ENCODE measurements at regions not wholly inside any gene's neighbourhood (a gene's known extent, or its start where the extent isn't known, plus 50 kb on each side); places are given as distances from the start of the nearest gene placed in this dataset.

DNA sequence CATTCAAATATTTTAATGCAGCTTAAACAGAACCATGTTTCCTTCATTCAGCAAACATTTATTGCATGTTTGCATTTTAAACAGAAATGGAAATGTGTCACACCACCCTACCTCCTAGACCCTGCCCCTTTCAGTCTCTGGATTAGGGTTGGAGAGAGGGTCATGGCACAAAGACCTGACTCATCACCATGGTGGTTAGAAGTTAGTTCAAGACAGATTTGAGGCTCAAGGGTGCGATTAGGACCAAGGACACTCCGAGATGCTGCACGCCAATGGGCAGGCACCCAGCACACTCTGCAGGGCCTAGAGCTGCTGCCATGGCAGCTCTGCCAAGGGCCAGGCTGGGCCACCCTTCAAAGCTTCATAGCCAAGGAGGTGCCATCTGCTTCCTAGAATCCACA is 86.9 kb downstream of the NAV1 start:
- Mint-ChIP-seq H3K36me3 (peaks cover 1 to 3% of the 10 kb centered on the region in 2 donors), H3K27ac (no peak overlapping the region), H3K27me3 (ENCODE audit: low read depth in 3 of 3) (no peaks in the 10 kb centered on the region), H3K9me3 (peaks cover 0 to 2% (median 0%) of the 10 kb centered on the region in 7 donors), H3K4me1 (peaks cover 10% of the 10 kb centered on the region), H3K4me3 (no peak overlapping the region)
- H3K4me1 ChIP-seq (ENCODE audit: control insufficient read depth in 1 of 2, insufficient read depth in 2 of 2, low read length in 2 of 2), result peaks cover 0 to 7% of the 10 kb centered on the region in 2 donors
- TF ChIP-seq, protein P1, sequence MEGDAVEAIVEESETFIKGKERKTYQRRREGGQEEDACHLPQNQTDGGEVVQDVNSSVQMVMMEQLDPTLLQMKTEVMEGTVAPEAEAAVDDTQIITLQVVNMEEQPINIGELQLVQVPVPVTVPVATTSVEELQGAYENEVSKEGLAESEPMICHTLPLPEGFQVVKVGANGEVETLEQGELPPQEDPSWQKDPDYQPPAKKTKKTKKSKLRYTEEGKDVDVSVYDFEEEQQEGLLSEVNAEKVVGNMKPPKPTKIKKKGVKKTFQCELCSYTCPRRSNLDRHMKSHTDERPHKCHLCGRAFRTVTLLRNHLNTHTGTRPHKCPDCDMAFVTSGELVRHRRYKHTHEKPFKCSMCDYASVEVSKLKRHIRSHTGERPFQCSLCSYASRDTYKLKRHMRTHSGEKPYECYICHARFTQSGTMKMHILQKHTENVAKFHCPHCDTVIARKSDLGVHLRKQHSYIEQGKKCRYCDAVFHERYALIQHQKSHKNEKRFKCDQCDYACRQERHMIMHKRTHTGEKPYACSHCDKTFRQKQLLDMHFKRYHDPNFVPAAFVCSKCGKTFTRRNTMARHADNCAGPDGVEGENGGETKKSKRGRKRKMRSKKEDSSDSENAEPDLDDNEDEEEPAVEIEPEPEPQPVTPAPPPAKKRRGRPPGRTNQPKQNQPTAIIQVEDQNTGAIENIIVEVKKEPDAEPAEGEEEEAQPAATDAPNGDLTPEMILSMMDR (IDR thresholded peaks at IDR 0.05), result no peak
- H3K27ac ChIP-seq (ENCODE audit: low read depth in 1 of 2, low read length in 2 of 2), result no peak overlapping the region
- no peak for DNase-seq
- no peak overlapping the region for H3K4me3 ChIP-seq (replicated peaks in 1 of 3; ENCODE audit: low read depth in 2 of 3, low read length in 3 of 3)
- H3K4me2 ChIP-seq (replicated peaks; ENCODE audit: extremely low read depth, low read length, poor library complexity, severe bottlenecking), result no peak overlapping the region
- H3K79me2 ChIP-seq (ENCODE audit: insufficient read depth, low read length), result no peaks in the 10 kb centered on the region
- H3K27me3 ChIP-seq (ENCODE audit: control insufficient read depth in 2 of 2, insufficient read depth in 2 of 2, low read length in 2 of 2), result no peaks in the 10 kb centered on the region
- intact Hi-C loops (cut with micrococcal nuclease), result no loop called here
- no peak overlapping the region for H3K9ac ChIP-seq (ENCODE audit: insufficient read depth, low read length, poor library complexity, severe bottlenecking)
- no peak overlapping the region for H2AFZ ChIP-seq (ENCODE audit: insufficient read depth, low read depth, low read length, poor library complexity, severe bottlenecking)
- H3K9me3 ChIP-seq (replicated peaks in 1 of 2; ENCODE audit: control insufficient read depth in 1 of 2, insufficient read depth in 1 of 2, low read length in 2 of 2), result no peaks in the 10 kb centered on the region
- no peaks in the 10 kb centered on the region for H4K20me1 ChIP-seq (ENCODE audit: insufficient read depth, low read length)
- 100% methylated on average over 3 of the region's 3 CpGs for WGBS (ENCODE audit: insufficient coverage)
- no peaks in the 10 kb centered on the region for H3K36me3 ChIP-seq (replicated peaks in 1 of 2; ENCODE audit: control insufficient read depth in 1 of 2, insufficient read depth in 2 of 2, low read length in 2 of 2)

DNA sequence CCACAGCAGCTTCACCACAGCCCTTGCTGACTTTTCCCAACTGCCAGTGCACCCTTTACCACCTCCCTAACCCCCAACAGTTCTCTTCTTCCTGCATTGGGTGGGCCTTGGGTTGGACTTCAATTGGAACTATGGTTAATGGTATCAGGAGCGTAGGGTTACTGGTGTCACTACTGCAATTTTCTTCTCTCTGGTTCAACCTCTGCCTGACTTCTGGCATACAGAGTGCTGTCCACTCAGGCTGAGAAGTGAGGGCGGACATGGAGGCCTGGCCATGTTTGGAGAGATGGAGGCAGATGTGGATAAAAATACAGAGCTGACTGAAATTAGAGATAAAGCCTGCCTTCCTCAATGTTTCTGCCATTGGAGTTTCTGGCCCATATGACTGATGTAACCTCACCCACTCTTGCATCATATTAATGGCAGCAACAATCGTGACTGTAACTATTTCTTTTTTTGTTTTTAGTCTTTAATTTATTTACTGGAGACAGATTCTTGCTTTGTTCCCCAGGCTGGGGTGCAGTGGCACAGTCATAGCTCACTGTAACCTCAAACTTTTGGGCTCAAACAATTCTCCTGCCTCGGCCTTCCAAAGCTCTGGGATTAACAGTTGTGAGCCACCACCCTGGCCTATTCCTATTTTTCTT is 87.8 kb downstream of the NAV1 start:
- Histone ChIP-seq H3K27ac (ENCODE audit: low read depth in 1 of 2, low read length in 2 of 2) (no peak overlapping the region), H3K79me2 (ENCODE audit: insufficient read depth, low read length) (no peaks in the 10 kb centered on the region), H3K4me1 (ENCODE audit: control insufficient read depth in 1 of 2, insufficient read depth in 2 of 2, low read length in 2 of 2) (peaks cover 0 to 7% of the 10 kb centered on the region in 2 donors), H3K27me3 (ENCODE audit: control insufficient read depth in 2 of 2, insufficient read depth in 2 of 2, low read length in 2 of 2) (no peaks in the 10 kb centered on the region), H3K9me3 (replicated peaks in 1 of 2; ENCODE audit: control insufficient read depth in 1 of 2, insufficient read depth in 1 of 2, low read length in 2 of 2) (no peaks in the 10 kb centered on the region), H3K9ac (ENCODE audit: insufficient read depth, low read length, poor library complexity, severe bottlenecking) (no peak overlapping the region), H4K20me1 (ENCODE audit: insufficient read depth, low read length) (no peaks in the 10 kb centered on the region), H3K36me3 (replicated peaks in 1 of 2; ENCODE audit: control insufficient read depth in 1 of 2, insufficient read depth in 2 of 2, low read length in 2 of 2) (no peaks in the 10 kb centered on the region), H3K4me2 (replicated peaks; ENCODE audit: extremely low read depth, low read length, poor library complexity, severe bottlenecking) (no peak overlapping the region), H2AFZ (ENCODE audit: insufficient read depth, low read depth, low read length, poor library complexity, severe bottlenecking) (no peak overlapping the region), H3K4me3 (replicated peaks in 1 of 3; ENCODE audit: low read depth in 2 of 3, low read length in 3 of 3) (no peak overlapping the region)
- intact Hi-C loops (cut with micrococcal nuclease), result no loop called here
- peaks cover 0 to 2% (median 0%) of the 10 kb centered on the region in 7 donors for H3K9me3 Mint-ChIP-seq
- peaks cover 10% of the 10 kb centered on the region for H3K4me1 Mint-ChIP-seq
- no peak for DNase-seq
- peak overlapping the region in 1 of 2 donors; percentile 47 for H3K4me3 Mint-ChIP-seq
- H3K27me3 Mint-ChIP-seq (ENCODE audit: low read depth in 3 of 3), result peaks cover 0 to 1% (median 1%) of the 10 kb centered on the region in 3 donors
- WGBS (ENCODE audit: insufficient coverage), result 100% methylated on average over 1 of the region's 4 CpGs
- H3K36me3 Mint-ChIP-seq, result peaks cover 1 to 3% of the 10 kb centered on the region in 2 donors
- TF ChIP-seq, protein P1 (IDR thresholded peaks at IDR 0.05), result no peak
- no peak overlapping the region for H3K27ac Mint-ChIP-seq

Measured in CD14-positive monocyte (primary cell).